H1 (cell line): ENCODE measurements at regions not wholly inside any gene's neighbourhood (a gene's known extent, or its start where the extent isn't known, plus 50 kb on each side); places are given as distances from the start of the nearest gene placed in this dataset.

ENCODE experiments used
- BCL11A ChIP-seq, 2 experiments: IDR thresholded peaks; one replicate each; pipeline ENCODE4 v1.6.1; 2011; ENCODE audit warnings: low read depth in 2 of 2, low read length in 2 of 2, mild to moderate bottlenecking in 2 of 2
- BRCA1 ChIP-seq: IDR thresholded peaks from 2 replicates; pipeline ENCODE4 v1.6.1; 2012; ENCODE audit warnings: low read depth, low read length, improper control_type of control experiment
- CHD7 ChIP-seq: fragments of 300-600 bp; sonication (generic); IDR thresholded peaks from 2 replicates; pipeline ENCODE4 v1.7.1; 2012; ENCODE audit warnings: low read length, moderate library complexity, mild to moderate bottlenecking, inconsistent platforms; ENCODE audit not compliant: insufficient replicate concordance
- CREB1 ChIP-seq: IDR thresholded peaks from 2 replicates; pipeline ENCODE4 v1.6.1; 2012; ENCODE audit warnings: inconsistent platforms
- CTBP2 ChIP-seq: IDR thresholded peaks from 2 replicates; pipeline ENCODE4 v1.7.0; 2011; ENCODE audit warnings: borderline replicate concordance, mild to moderate bottlenecking, moderate library complexity, mixed read lengths, low read length; ENCODE audit not compliant: insufficient read depth, insufficient read length
- FOSL1 ChIP-seq: IDR thresholded peaks from 2 replicates; pipeline ENCODE4 v1.6.1; 2011; ENCODE audit warnings: mild to moderate bottlenecking, low read depth, low read length, moderate library complexity; ENCODE audit not compliant: insufficient read depth
- HDAC6 ChIP-seq: IDR thresholded peaks from one replicate; pipeline ENCODE4 v1.7.1; 2012; ENCODE audit warnings: low read depth, mild to moderate bottlenecking, inconsistent platforms, low read length, moderate library complexity
- KDM1A ChIP-seq: fragments of 200-600, 300-600 bp; sonication (generic); IDR thresholded peaks from 2 replicates; pipeline ENCODE4 v1.7.1; 2016; ENCODE audit warnings: mild to moderate bottlenecking, low read length, borderline replicate concordance
- KDM4A ChIP-seq: IDR thresholded peaks from one replicate; pipeline ENCODE4 v1.7.1; 2012; ENCODE audit warnings: low read depth, mild to moderate bottlenecking, moderate library complexity, low read length, inconsistent platforms; ENCODE audit not compliant: severe bottlenecking
- KDM5A ChIP-seq: fragments of 200-600 bp; IDR thresholded peaks from 2 replicates; pipeline ENCODE4 v1.7.1; 2012; ENCODE audit warnings: mild to moderate bottlenecking, low read length, inconsistent platforms, mixed read lengths
- RBBP5 ChIP-seq: IDR thresholded peaks from 2 replicates; pipeline ENCODE4 v1.7.1; 2012; ENCODE audit warnings: low read depth, mild to moderate bottlenecking, inconsistent platforms, low read length, moderate library complexity, borderline replicate concordance
- SP2 ChIP-seq: IDR thresholded peaks from 2 replicates; pipeline ENCODE4 v1.6.1; 2012; ENCODE audit warnings: mild to moderate bottlenecking, low read length, inconsistent platforms
- SP4 ChIP-seq: IDR thresholded peaks from 2 replicates; pipeline ENCODE4 v1.6.1; 2012; ENCODE audit warnings: low read length, inconsistent platforms
- TBP ChIP-seq: IDR thresholded peaks from 2 replicates; pipeline ENCODE4 v1.6.1; 2011; ENCODE audit warnings: low read depth, low read length, improper control_type of control experiment

DNA sequence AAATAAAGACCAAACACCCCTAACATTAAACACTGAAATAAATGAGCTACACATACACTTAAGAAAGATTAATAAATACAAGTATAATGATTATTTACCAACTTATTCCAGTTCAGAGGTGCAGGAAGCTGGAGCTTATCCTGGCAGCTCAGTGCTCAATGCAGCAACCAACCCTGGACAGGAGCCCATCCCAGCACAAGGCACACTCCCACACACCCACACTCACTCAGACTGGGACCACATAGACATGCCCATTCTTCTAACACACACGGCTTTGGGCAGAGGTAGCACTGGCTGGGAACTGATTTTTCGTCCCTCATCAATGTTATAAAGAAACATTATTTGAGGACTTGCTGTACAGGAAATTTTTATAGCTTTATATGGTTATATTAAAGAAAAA lies 797.4 kb downstream of the RPS29 start (continued):
- no peak for TF ChIP-seq CHD7
- no peak for TF ChIP-seq BCL11A (IDR thresholded peaks at IDR 0.05; ENCODE audit: low read depth in 2 of 2, low read length in 2 of 2)
- TF ChIP-seq SP2: no peak
- TF ChIP-seq KDM5A: no peak
- TF ChIP-seq TBP: no peak
- TF ChIP-seq CTBP2: no peak
- TF ChIP-seq KDM1A: no peak
- TF ChIP-seq FOSL1: no peak
- no peak for TF ChIP-seq HDAC6
- no peak for TF ChIP-seq SP4
- no peak for TF ChIP-seq RBBP5
- no peak for TF ChIP-seq KDM4A
- TF ChIP-seq CREB1: no peak
- no peak for TF ChIP-seq BRCA1
